Panc1 (cell line): ENCODE measurements at regions not wholly inside any gene's neighbourhood (a gene's known extent, or its start where the extent isn't known, plus 50 kb on each side); places are given as distances from the start of the nearest gene placed in this dataset.

ENCODE experiments used
- CTCF ChIP-seq: fragments of 450-650 bp; IDR thresholded peaks from 2 replicates; pipeline ENCODE4 v1.5.1; 2017; ENCODE audit warnings: mild to moderate bottlenecking
- POLR2AphosphoS5 ChIP-seq: IDR thresholded peaks from 2 replicates; pipeline ENCODE4 v1.6.1; 2012; ENCODE audit warnings: mild to moderate bottlenecking, low read depth, low read length, moderate library complexity

- TF ChIP-seq CTCF = no peak
- no peak for TF ChIP-seq POLR2AphosphoS5
These were observed 471.4 kb downstream of the LIG4 start for GRCh38 chr13:107743983-107744382.
